Neutrophil (primary cell): ENCODE measurements at regions not wholly inside any gene's neighbourhood (a gene's known extent, or its start where the extent isn't known, plus 50 kb on each side); places are given as distances from the start of the nearest gene placed in this dataset.

Experiments used
- H3K27ac ChIP-seq: fragments of 200-600 bp; sonication (generic); 2 replicates; pipeline ENCODE4 v1.5.1; 2016; ENCODE audit warnings: mild to moderate bottlenecking, moderate library complexity
- H3K27me3 ChIP-seq: fragments of 200-600 bp; sonication (generic); 2 replicates; pipeline ENCODE4 v1.6.0; 2016; ENCODE audit warnings: mild to moderate bottlenecking
- H3K36me3 ChIP-seq: fragments of 200-600 bp; sonication (generic); 2 replicates; pipeline ENCODE4 v1.5.1; 2017
- H3K4me1 ChIP-seq, 2 experiments: fragments of 200-600 bp in 1 of 2; sonication (generic) in 1 of 2; 1 replicate in 1 of 2; 2 replicates in 1 of 2; pipeline versions ENCODE4 v1.5.1 to v1.6.1; 2013 to 2016; ENCODE audit warnings: low read depth in 1 of 2, low read length in 1 of 2, mild to moderate bottlenecking in 1 of 2, moderate library complexity in 1 of 2; ENCODE audit not compliant: control insufficient read depth in 1 of 2, insufficient read depth in 1 of 2
- H3K4me3 ChIP-seq, 2 experiments: fragments of 200-600 bp in 1 of 2; sonication (generic) in 1 of 2; 1 replicate in 1 of 2; 2 replicates in 1 of 2; pipeline ENCODE4 v1.5.1; 2013 to 2016; ENCODE audit warnings: low read depth in 1 of 2, low read length in 1 of 2, mild to moderate bottlenecking in 1 of 2, moderate library complexity in 1 of 2
- H3K9me3 ChIP-seq: fragments of 200-600 bp; sonication (generic); 2 replicates; pipeline ENCODE4 v1.5.1; 2016
- TF ChIP-seq, protein P1 (sequence below): fragments of 200-600 bp; sonication (generic); IDR thresholded peaks from 2 replicates; pipeline ENCODE4 v1.5.1; 2016; ENCODE audit warnings: antibody characterized with exemption

GRCh38 chr2:12493031-12493513 is 223.7 kb upstream of the TRIB2 start:
- TF ChIP-seq, protein P1, sequence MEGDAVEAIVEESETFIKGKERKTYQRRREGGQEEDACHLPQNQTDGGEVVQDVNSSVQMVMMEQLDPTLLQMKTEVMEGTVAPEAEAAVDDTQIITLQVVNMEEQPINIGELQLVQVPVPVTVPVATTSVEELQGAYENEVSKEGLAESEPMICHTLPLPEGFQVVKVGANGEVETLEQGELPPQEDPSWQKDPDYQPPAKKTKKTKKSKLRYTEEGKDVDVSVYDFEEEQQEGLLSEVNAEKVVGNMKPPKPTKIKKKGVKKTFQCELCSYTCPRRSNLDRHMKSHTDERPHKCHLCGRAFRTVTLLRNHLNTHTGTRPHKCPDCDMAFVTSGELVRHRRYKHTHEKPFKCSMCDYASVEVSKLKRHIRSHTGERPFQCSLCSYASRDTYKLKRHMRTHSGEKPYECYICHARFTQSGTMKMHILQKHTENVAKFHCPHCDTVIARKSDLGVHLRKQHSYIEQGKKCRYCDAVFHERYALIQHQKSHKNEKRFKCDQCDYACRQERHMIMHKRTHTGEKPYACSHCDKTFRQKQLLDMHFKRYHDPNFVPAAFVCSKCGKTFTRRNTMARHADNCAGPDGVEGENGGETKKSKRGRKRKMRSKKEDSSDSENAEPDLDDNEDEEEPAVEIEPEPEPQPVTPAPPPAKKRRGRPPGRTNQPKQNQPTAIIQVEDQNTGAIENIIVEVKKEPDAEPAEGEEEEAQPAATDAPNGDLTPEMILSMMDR, result no peak
- no peaks in the 10 kb centered on the region for H3K27me3 ChIP-seq
- H3K9me3 ChIP-seq, result no peaks in the 10 kb centered on the region
- peaks cover 0 to 6% of the 10 kb centered on the region in 2 experiments for H3K4me1 ChIP-seq
- no peaks in the 10 kb centered on the region for H3K36me3 ChIP-seq
- H3K4me3 ChIP-seq, result no peak overlapping the region
- H3K27ac ChIP-seq, result no peak overlapping the region

GRCh38 chr2:12495247-12495868 is 221.4 kb upstream of the TRIB2 start:
- Histone ChIP-seq H3K4me3 (no peak overlapping the region), H3K4me1 (no peaks in the 10 kb centered on the region), H3K27me3 (no peaks in the 10 kb centered on the region), H3K27ac (no peak overlapping the region), H3K9me3 (no peaks in the 10 kb centered on the region), H3K36me3 (no peaks in the 10 kb centered on the region)
- TF ChIP-seq, protein P1, result no peak

- Histone ChIP-seq H3K27ac (no peak overlapping the region), H3K4me1 (no peaks in the 10 kb centered on the region)
These were observed 218.4 kb upstream of the TRIB2 start for GRCh38 chr2:12498286-12498685.

GRCh38 chr2:12498704-12499103 is 218.0 kb upstream of the TRIB2 start:
- no peaks in the 10 kb centered on the region for H3K4me1 ChIP-seq
- no peaks in the 10 kb centered on the region for H3K36me3 ChIP-seq
- H3K4me3 ChIP-seq, result no peak overlapping the region
- no peaks in the 10 kb centered on the region for H3K27me3 ChIP-seq
- H3K9me3 ChIP-seq, result no peaks in the 10 kb centered on the region
- TF ChIP-seq, protein P1, result no peak
- no peak overlapping the region for H3K27ac ChIP-seq

More at GRCh38 chr2:12498286-12498685, 218.4 kb upstream of the TRIB2 start:
- Histone ChIP-seq H3K9me3 (no peaks in the 10 kb centered on the region), H3K36me3 (no peaks in the 10 kb centered on the region), H3K27me3 (no peaks in the 10 kb centered on the region), H3K4me3 (no peak overlapping the region)
- TF ChIP-seq, protein P1, result no peak

DNA sequence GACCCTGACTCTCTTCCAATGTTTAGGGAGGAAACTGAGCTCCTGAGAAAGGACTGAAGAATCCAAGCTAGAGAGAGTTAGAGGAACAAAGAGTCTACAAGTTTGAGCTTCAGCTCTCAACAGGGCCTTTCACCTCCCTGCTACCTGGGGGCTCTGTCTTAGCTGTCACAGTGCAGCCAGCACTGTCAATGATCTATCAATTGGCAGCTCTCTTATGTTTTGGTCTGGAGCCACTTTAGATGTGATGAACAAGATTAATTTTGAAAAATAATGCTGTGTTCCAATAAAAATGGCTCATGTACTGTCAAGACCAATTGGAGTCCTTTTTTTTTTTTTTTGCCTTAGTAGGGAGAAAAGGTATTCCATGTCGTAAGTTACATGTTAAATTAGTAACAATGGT is 215.8 kb upstream of the TRIB2 start:
- H3K36me3 ChIP-seq, result no peaks in the 10 kb centered on the region
- TF ChIP-seq, protein P1, result no peak
- no peaks in the 10 kb centered on the region for H3K9me3 ChIP-seq
- H3K27ac ChIP-seq, result no peak overlapping the region
- H3K4me3 ChIP-seq, result no peak overlapping the region
- H3K27me3 ChIP-seq, result no peaks in the 10 kb centered on the region
- H3K4me1 ChIP-seq, result no peaks in the 10 kb centered on the region
